ENCODE measurements at regions not wholly inside any gene's neighbourhood (a gene's known extent, or its start where the extent isn't known, plus 50 kb on each side); places are given as distances from the start of the nearest gene placed in this dataset.

GRCh38 chr16:59988591-59988990 is 1254.5 kb upstream of the GOT2 start:
- H3K36me3 Mint-ChIP-seq (ENCODE audit: unreplicated experiment) = no peaks in the 10 kb centered on the region
- TF ChIP-seq, protein P1, sequence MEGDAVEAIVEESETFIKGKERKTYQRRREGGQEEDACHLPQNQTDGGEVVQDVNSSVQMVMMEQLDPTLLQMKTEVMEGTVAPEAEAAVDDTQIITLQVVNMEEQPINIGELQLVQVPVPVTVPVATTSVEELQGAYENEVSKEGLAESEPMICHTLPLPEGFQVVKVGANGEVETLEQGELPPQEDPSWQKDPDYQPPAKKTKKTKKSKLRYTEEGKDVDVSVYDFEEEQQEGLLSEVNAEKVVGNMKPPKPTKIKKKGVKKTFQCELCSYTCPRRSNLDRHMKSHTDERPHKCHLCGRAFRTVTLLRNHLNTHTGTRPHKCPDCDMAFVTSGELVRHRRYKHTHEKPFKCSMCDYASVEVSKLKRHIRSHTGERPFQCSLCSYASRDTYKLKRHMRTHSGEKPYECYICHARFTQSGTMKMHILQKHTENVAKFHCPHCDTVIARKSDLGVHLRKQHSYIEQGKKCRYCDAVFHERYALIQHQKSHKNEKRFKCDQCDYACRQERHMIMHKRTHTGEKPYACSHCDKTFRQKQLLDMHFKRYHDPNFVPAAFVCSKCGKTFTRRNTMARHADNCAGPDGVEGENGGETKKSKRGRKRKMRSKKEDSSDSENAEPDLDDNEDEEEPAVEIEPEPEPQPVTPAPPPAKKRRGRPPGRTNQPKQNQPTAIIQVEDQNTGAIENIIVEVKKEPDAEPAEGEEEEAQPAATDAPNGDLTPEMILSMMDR (IDR thresholded peaks at IDR 0.05) = no peak
- H3K9me3 Mint-ChIP-seq (ENCODE audit: unreplicated experiment) = peaks cover 22% of the 10 kb centered on the region
- no peaks in the 10 kb centered on the region for H3K4me1 Mint-ChIP-seq (ENCODE audit: unreplicated experiment)
- no peak overlapping the region for H3K27ac Mint-ChIP-seq (ENCODE audit: unreplicated experiment)
- H3K27me3 Mint-ChIP-seq (ENCODE audit: unreplicated experiment) = peaks cover 2% of the 10 kb centered on the region
- no peak for DNase-seq (ENCODE audit: extremely low spot score, unreplicated experiment)
- H3K4me3 Mint-ChIP-seq (ENCODE audit: unreplicated experiment) = no peak overlapping the region

- TF ChIP-seq, protein P1 (IDR thresholded peaks at IDR 0.05) = no peak
- DNase-seq (ENCODE audit: extremely low spot score, unreplicated experiment) = no peak
- no peaks in the 10 kb centered on the region for H3K9me3 Mint-ChIP-seq (ENCODE audit: unreplicated experiment)
- no peaks in the 10 kb centered on the region for H3K27me3 Mint-ChIP-seq (ENCODE audit: unreplicated experiment)
- H3K27ac Mint-ChIP-seq (ENCODE audit: unreplicated experiment) = no peak overlapping the region
- no peaks in the 10 kb centered on the region for H3K4me1 Mint-ChIP-seq (ENCODE audit: unreplicated experiment)
- H3K36me3 Mint-ChIP-seq (ENCODE audit: unreplicated experiment) = no peaks in the 10 kb centered on the region
- H3K4me3 Mint-ChIP-seq (ENCODE audit: unreplicated experiment) = no peak overlapping the region
These were observed 1241.8 kb upstream of the GOT2 start for GRCh38 chr16:59975953-59976352.

GRCh38 chr16:59973966-59974365 is 1239.8 kb upstream of the GOT2 start:
- DNase-seq (ENCODE audit: extremely low spot score, unreplicated experiment) = no peak
- Mint-ChIP-seq H3K27ac (ENCODE audit: unreplicated experiment) (no peak overlapping the region), H3K36me3 (ENCODE audit: unreplicated experiment) (no peaks in the 10 kb centered on the region), H3K9me3 (ENCODE audit: unreplicated experiment) (no peaks in the 10 kb centered on the region), H3K4me1 (ENCODE audit: unreplicated experiment) (no peaks in the 10 kb centered on the region), H3K4me3 (ENCODE audit: unreplicated experiment) (no peak overlapping the region), H3K27me3 (ENCODE audit: unreplicated experiment) (no peaks in the 10 kb centered on the region)
- TF ChIP-seq, protein P1 (IDR thresholded peaks at IDR 0.05) = peak; percentile 29

- H3K9me3 Mint-ChIP-seq (ENCODE audit: unreplicated experiment) = no peaks in the 10 kb centered on the region
- no peaks in the 10 kb centered on the region for H3K4me1 Mint-ChIP-seq (ENCODE audit: unreplicated experiment)
These were observed 1237.1 kb upstream of the GOT2 start for GRCh38 chr16:59971264-59971663.

DNA sequence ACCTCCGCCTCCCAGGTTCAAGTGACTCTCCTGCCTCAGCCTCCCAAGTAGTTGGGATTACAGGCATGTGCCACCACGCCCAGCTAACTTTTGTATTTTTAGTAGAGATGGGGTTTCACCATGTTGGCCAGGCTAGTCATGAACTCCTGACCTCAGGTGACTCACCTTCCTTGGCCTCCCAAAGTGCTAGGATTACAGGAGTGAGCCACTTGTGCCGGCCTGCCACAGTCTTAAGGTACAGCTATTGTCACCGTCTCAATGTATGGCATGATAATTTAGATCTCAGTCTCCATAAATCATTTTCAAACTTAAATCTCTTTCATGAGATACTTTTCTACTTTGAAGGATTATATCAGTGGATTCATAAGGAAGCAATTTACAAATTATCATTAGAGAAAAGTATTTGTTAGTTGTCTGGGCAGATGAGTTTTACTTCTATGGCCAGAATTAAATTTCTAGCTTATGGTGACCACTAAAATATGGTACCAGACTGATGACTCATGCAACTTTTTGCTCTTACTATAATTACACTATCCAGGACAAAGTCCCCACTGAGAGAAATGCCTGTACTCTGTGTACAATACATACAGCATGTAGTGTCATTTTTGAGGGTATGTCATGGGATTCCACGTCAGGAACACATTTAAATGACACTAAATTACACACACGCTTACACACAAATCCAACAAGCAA is 1230.3 kb upstream of the GOT2 start:
- peaks cover 3% of the 10 kb centered on the region for H3K9me3 Mint-ChIP-seq (ENCODE audit: unreplicated experiment)
- no peaks in the 10 kb centered on the region for H3K36me3 Mint-ChIP-seq (ENCODE audit: unreplicated experiment)
- H3K4me1 Mint-ChIP-seq (ENCODE audit: unreplicated experiment) = no peaks in the 10 kb centered on the region
- no peak overlapping the region for H3K4me3 Mint-ChIP-seq (ENCODE audit: unreplicated experiment)
- TF ChIP-seq, protein P1 (IDR thresholded peaks at IDR 0.05) = no peak
- no peak overlapping the region for H3K27ac Mint-ChIP-seq (ENCODE audit: unreplicated experiment)
- H3K27me3 Mint-ChIP-seq (ENCODE audit: unreplicated experiment) = no peaks in the 10 kb centered on the region
- no peak for DNase-seq (ENCODE audit: extremely low spot score, unreplicated experiment)

More at GRCh38 chr16:59971264-59971663, 1237.1 kb upstream of the GOT2 start:
- TF ChIP-seq, protein P1 (IDR thresholded peaks at IDR 0.05) = no peak
- no peak for DNase-seq (ENCODE audit: extremely low spot score, unreplicated experiment)
- no peaks in the 10 kb centered on the region for H3K27me3 Mint-ChIP-seq (ENCODE audit: unreplicated experiment)
- no peak overlapping the region for H3K4me3 Mint-ChIP-seq (ENCODE audit: unreplicated experiment)
- no peak overlapping the region for H3K27ac Mint-ChIP-seq (ENCODE audit: unreplicated experiment)
- H3K36me3 Mint-ChIP-seq (ENCODE audit: unreplicated experiment) = no peaks in the 10 kb centered on the region
